NCI-H446 (cell line): ENCODE measurements at regions not wholly inside any gene's neighbourhood (a gene's known extent, or its start where the extent isn't known, plus 50 kb on each side); places are given as distances from the start of the nearest gene placed in this dataset.
"Not testable (repeated sequence)": the region's sequence is repeated elsewhere in the genome, so short reads cannot be mapped to it uniquely, and the experiment has no call there.

Experiments
- DNase-seq, 2 experiments: peaks; one replicate each; lab custom pipeline; 2025; lab: John Stamatoyannopoulos, UW

DNA sequence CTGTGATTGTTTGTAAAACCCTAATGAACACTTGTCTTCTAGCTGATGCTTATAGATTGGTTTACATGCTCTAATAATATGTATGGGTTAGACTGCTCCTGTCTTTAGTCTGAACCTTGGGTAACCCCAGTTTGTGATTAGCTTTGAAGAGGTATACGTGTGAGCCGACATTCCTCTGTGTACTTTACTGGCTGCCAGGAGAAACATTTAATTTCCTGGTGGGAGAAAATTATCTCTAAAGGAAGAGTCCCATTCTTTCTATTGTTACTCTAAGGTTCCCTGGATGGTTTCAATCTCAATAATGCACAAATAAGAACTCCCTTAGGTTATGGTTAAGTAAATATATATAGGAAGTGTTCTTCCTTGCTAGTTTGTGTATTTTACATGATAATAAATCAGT lies 143.6 kb upstream of the ZSWIM2 start:
- DNase-seq: no peak

DNA sequence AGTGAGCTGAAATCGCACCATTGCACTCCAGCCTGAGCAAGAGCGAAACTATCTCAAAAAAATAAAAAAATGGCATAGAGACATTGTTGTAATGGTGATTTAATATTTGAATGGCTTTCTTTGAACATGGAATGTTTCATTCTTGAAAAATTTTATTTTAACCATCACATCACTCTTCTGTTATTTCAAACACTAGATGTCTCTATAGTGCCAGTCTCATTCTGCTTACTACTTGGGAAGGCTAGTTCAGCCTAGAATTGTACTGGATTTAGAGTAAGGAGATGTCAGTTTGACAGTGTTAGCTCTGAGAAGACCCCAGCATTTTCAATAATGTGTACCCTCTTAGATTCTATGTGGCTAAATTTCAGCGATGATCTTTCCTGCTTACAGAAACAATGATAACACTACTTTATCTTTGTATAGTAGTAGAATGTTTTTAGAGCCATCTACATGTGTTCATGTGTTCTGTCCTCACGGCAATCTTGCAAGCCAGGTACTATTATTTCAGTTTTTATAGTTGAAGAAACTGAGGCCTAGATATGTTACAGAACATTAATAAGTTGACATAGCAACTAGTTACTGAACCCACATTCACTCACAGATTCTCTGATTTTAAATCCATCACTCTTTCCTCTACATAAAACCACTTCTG lies 142.9 kb upstream of the ZSWIM2 start:
- peak; percentile 3 to 15 for DNase-seq

DNA sequence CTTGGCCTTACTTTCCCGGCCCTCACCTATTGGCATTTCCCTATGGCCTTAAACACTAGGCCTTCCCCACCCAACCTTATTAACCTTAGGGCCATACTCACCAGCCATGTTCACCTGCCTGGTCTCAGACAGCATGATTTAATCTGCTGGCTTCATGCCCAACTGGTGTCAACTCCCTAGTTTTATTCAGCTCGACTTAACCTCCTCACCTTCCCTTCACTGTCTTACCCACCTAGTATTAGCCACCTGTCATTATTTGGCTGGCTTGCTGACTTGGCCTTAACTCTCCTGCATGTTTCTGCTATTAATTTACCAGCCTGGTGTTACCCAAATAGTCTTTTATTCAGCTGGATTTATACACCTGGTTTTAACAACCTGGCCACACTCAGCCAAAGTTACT lies 136.0 kb upstream of the ZSWIM2 start:
- DNase-seq: no peak

DNA sequence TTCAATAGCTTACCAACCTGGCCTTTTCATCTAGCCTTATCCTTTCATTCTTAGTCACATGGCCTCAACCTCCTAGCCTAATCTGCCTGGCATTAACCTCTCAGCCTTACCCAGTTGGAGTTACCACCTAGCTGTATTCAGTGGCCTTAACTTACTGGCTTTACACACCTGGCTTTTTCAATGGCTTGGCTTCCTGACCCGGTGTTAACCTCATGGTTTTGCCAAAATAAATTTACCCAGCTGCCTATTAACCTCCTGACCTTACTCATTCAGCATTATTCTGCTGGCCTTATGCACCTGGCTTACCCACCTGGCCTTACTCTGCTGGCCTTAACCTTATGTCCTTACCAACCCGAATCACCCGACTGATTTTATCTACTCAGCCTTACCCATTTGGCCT lies 135.5 kb upstream of the ZSWIM2 start:
- no peak for DNase-seq

DNA sequence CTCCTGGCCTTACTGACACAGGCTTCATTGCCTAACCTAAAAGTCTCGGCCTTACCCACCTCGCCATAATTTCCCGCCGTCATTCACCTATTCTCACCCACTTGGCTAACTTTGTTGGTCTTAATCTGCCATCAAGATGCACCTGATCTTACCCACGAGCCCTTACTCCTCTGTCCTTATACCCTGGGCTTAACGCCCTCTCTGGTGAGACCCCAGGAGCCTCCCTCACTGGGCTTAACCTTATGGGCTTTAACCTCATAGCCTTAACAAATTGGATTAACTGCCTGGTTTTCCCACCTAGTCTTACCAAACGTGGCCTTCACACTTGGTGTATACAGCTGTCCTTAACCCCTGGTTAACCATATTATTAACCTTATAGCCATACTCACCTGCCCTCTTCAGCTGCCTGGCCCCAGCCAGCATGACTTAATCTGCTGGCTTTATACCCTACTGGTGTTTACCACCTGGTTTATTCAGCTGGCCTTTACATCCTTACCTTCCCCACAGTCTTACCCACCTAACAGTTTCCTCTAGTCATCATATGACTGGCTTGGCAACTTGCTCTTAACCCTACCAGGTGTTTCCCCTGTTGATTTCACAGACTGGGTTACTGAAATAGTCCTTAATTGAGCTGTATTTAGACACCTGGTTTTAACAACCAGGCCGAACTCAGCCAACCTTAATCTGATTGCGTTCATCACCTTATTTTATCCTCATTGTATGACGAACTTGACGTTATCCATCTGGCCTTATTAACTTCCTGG lies 132.0 kb upstream of the ZSWIM2 start:
- DNase-seq: no peak

DNA sequence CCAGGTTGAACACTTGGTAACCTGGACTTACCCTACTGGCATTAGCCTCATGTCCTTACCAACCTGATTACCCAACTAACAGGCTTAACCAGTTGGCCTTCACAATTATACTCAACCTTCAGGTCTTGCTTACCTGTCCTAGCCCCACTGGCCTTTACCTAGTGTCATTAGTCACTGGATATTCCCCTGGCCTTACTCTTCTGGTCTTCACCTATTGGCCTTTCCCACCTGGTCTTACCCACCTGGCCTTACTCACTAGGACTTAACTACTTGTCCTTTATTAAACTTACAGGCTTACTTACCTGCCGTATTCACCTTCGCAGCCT lies 131.1 kb upstream of the ZSWIM2 start:
- DNase-seq: no peak

DNA sequence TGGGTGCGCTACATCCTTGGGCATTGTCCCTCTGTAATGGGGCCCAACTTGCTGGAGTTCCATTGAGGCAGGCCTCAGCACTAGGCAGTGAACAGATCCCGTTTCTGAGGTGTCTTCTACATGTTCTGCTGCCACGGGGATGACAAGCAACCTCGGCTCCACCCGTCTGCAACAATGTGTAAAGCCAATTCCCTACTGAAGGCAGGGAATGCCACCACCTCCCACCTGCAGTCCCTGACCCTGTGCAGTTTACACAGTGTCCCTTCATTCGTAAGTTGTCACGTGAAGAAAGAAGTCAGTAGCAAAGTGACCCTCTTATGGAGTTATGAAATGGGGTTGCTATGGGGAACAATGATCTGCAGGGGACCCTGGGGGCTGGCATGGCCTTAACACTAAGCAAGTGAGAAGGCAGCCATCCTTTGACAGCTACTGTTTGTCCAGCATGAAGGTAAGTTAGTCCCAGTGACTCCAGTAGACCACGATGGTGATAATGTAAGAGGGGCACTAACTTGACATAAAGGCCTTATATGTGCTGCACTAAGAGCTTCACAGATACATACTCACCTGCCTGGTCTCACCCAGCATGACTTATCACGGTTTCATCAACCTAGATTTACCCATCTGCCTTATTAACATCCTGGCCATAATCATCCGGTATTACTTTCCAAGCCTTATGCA lies 130.6 kb upstream of the ZSWIM2 start:
- DNase-seq: no peak

DNA sequence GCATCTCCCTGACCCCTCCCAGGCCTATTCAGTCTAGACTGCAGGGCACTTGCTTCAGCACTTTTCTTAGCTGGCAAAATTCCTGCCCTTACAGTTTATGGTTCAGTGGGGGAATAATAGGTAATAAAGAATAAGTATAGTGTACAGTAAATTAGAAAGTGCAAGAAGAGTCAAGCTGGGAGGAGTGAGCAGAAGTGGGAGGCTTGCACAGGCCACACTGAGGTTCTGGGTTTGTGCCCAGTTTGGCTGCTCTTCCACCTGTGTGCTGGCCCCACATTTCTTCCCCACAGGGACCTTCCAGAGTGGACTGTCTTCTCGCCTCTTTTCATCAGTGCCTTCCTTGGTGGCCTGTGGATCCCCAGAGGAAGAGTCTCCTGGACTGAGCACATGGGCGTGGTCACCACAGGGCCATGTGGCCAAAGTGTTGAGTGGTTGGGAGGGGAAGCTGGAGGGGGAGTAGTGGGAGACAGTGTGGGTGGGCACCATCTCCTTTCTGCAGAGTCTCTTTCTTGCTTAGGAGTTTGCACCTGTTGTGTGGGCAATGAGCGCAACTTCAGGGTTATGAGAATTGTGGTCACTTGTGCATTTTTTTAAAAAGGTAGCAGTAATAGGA lies 128.6 kb upstream of the ZSWIM2 start:
- DNase-seq: no peak

DNA sequence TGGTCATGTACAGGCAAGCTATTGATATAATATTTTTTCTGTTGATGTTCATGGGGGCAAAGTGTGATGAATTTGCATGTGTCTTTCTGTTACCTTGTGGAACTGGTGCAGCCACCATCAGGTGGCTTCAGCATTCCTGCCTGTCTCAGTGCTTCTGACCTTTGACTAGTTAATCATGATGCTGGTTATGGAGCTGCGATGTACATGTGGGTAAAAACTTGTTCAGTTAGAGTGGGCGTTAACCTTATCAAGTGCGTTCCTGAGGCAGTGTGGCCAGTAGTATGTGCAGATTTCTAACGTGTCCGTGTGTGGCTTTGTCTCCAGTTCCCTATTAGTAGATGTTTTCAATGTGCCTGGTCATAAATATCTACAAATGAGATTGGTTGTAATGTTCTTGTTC lies 127.4 kb upstream of the ZSWIM2 start:
- DNase-seq: no peak

DNA sequence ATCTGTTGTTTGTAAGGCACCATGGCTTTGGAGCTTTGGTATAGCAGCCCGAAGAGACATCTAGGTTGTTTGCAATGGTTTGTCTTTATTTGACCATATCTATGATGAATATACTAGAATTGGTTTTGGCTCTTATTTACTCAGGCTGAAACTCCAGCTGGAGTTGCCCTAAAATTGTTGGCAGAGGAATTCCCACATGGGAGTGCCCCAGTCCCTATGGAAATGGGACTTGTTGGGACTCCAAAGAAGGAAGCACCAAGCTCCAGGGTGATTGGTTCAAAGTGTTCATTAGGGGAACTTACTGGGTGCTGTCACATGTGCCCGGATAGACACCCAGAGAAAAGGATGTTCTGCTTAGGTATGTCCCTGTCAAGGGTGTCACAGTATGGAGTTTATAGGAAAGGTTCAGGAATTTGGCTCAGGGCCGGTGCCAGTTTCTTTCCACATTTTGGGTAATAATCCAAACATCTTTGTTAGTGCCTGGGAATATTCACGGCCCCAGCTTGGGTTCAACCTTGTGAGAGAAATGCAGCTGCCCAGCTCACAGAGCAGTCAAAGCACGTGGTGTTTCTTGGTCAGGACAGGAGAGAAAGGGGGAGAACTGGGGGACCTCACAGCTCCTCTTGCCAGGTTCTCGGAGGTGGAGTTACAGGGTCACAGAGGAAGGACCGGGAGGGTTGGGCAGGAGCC lies 123.5 kb upstream of the ZSWIM2 start:
- no peak for DNase-seq

DNA sequence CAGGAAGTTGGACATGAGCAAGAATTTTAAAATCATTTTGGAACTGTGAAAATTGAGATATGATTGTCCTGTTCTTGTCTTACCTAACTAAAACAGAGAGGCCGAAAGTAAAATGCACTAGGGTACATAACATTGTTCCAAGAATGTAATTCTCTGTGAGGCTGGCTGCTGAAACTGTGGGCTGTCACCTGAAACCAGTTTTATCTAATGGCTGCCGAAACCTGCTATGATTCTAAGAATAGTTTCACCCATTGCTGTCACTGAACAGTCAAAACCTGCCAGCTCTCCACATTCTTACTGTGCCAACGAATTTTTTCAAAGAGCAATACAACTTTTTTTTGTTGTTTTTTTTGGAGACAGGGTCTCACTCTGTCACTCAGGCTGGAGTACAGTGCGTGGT lies 119.3 kb upstream of the ZSWIM2 start:
- DNase-seq: no peak

DNA sequence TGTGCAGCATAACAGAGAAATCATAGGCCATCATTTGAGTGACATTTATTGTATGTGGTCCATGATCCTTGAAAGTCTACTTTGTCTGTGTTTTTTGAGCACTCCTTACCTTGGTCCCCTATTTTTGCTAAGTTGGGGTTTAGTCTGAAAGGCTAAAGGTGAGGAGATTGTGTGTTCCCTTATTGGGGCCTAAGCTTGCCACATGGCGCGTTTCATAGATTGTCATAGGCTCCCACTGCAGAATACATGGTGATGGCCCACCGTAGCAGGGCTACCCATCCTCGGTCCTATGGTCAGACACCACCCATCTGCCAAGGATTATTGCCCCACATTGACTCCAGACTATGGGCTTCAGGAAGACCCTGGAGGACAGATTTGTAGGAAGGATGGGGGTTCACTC lies 117.0 kb upstream of the ZSWIM2 start:
- no peak for DNase-seq

DNA sequence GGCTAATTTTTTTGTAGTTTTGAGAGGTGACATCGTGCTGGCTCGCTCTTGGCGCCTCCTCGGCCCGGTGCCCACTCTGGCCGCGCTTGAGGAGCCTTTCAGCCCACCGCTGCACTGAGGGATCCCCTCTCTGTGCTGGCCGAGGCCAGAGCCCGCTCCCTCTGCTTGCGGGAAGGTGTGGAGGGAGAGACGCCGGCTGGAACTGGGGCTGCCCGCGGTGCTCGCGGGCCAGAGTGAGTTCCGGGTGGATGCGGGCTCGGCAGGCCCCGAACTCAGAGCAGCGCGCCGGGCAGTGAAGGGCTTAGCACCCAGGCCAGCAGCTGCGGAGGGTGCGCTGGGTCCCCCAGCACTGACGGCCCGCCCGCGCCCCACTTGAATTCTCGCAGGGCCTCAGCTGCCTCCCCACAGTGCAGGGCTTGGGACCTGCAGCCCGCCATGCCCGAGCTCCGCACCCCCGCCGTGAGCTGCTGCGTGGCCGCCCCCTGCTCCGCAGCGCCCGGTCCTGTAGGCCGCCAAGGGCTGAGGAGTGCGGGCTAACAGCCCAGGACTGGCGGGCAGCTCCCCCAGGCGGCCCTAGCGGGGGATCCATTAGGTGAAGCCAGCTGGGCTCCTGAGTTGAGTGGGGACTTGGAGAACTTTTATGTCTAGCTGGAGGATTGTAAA lies 113.2 kb upstream of the ZSWIM2 start:
- DNase-seq: no peak

DNA sequence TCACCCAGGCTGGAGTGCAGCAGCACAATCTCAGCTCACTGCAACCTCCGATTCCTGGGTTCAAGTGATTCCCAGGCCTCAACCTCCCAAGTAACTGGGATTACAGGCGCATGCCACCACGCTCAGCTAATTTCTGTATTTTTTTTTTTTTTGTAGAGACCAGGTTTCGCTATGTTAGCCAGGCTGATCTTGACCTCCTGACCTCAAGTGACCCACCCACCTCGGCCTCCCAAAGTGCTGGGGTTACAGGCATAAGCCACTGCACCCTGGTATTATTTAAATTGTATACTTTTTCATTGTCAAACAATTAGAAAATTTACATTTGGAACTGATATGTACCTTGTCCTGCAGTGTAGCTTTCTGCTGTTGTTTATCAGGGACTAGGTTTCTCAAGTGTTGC lies 111.3 kb upstream of the ZSWIM2 start:
- not testable (repeated sequence) for DNase-seq

DNA sequence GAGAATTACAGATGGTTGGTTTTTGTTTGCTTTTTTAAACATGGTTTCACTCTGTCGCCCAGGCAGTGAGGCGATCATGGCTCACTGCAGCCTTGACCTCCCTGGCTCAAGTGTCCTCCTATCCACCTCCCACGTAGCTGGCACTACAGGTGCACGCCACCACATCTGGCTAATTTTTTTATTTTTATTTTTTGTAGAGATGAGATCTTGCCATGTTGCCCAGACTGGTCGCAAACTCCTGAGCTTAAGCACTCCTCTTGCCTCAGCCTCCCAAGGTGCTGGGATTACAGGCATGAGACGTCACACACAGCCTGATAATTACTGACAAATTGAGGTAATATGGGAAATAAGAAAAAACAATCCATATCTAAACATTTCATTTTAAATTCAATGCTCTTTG lies 110.5 kb upstream of the ZSWIM2 start:
- no peak for DNase-seq

DNA sequence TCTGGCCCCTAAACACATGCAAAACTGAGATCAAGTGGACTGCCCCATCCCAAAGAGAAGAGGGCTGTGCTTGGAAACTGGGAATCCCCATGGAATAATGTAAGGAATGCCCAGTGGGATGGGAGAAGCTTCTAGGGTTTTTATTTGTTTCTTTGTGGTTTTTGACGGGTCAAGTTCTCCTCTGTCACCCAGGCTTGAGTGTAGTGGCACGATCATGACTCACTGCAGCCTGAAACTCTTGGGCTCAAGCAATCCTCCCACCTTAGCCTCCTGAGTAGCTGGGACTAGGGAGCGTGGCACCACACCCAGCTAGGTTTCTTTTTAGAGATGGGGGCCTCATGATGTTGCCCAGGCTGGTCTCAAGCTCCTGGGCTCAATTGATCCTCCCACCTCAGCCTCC lies 101.7 kb upstream of the ZSWIM2 start:
- DNase-seq: no peak

DNA sequence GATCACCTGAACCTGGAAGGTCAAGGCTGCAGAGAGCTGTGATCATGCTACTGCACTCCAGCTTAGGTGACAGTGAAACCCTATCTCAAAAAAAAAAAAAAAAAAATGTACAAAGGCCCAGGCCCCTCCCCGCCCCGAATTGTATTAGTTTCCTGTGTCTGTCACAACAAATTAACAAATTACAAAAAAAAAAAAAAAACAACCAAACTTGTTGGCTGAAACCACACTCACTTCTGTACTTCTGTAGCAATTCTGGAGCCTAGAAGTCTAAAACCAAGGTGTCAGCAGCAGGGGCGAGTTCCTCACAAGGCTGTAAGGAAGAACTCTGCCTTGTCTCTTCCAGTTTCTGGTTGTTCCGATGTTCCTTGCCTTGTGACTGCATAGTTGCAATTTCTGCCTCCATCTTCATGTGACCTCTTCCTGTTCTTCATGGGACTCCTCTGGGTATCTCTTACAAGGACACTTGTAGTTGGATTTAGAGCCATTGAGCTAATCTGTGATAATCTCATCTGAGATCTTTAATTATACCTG lies 100.8 kb upstream of the ZSWIM2 start:
- no peak for DNase-seq

DNA sequence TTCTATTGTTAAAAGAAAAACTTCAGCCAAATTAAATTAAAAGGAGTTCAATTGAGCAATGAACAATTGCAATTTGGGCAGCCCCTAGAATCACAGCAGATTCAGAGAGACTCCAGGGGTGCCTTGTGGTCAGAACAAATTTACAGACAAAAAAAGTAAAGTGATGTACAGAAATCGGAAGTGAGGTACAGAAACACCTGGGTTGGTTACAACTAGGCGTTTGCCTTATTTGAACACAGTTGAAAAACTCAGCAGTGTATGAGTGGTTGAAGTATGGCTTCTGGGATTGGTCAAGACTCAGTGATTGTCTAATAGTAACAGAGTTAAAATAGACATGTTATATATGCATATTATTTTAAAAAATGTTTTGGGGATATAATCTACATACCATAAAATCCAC lies 98.5 kb upstream of the ZSWIM2 start:
- DNase-seq: no peak

DNA sequence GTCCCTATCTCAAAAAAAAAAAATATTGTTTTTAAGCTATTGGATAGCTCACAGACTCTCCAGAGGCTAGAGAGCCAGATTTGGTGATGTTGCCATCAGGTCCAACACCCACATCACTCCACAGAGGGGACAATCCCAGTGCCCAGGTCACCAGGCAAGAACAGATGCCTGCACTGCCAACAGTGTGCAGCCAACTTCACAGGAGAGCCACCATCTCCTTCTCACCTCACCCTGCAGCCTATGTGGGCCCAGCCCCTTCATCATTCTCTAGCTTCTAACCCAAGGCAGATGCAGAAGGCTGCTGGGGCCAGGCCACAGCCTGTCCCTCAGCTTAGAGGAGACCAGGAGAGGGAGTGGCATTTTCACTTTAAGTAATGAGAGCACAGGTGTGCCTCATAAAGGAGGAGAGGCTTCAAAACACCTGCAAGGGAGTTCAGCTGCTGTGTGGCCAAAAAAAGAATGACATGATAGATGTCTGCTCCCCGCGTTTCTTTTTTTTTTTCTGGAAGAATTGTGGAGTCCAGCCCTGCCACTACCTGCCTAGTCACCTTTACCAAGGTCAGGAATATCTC lies 98.0 kb upstream of the ZSWIM2 start:
- DNase-seq: no peak

DNA sequence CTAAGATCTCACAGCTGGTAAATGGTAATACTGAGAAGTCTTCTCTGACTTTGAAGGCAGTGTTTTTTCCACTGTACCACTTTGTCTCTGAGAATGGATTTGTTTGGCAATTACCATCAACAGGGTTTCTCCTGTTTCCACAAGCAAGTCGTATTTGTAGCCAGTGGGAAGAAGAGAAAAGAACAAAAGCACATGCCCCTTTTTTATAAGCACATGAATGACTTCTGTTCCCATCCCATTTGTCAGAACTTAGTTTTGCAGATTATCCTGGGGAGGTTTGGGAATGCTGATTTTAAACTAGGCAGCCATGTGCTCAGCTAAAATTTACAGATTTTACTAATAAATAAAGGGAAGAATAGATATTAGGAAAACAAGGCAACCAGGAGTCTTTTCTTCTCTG lies 92.9 kb upstream of the ZSWIM2 start:
- DNase-seq: no peak

DNA sequence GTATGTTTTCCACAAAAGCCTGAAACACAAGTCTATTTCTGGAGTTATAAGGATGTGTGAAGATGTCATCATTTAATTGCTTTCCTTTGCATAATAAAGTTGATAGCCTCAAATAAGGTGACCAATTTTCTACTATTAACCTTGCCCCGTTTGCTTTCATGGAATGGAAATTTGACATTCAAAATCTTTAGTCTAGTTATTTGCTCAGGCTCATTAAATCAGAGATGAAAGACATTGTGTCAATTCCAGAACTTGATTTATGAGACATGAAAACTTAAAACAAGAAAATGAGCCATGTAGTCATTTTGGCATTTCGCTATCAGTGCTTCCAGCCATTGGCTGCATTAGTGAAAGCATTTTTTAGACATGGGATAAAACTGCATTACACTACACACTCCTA lies 91.5 kb upstream of the ZSWIM2 start:
- DNase-seq: no peak
